Lower leg skin (tissue), 4 donors: ENCODE measurements at regions not wholly inside any gene's neighbourhood (a gene's known extent, or its start where the extent isn't known, plus 50 kb on each side); places are given as distances from the start of the nearest gene placed in this dataset.

Source experiments
- DNase-seq, 2 donors: peaks; one replicate each; pipeline ENCODE4 v3.0.0-alpha.2; 2019; ENCODE audit warnings: low spot score in 2 of 2
- H3K4me3 ChIP-seq: fragments of 200-600 bp; sonication (generic); 2 replicates; pipeline ENCODE4 v1.5.1; 2017; ENCODE audit warnings: mild to moderate bottlenecking, low read depth; ENCODE audit not compliant: poor library complexity, severe bottlenecking
- CTCF ChIP-seq, 3 donors: fragments of 450-650 bp; IDR thresholded peaks; one replicate each; pipeline ENCODE4 v1.5.1; 2016; ENCODE audit warnings: antibody characterized with exemption in 3 of 3, mild to moderate bottlenecking in 3 of 3, moderate library complexity in 2 of 3
- POLR2A ChIP-seq, 2 donors: fragments of 450-650 bp; IDR thresholded peaks; one replicate each; pipeline ENCODE4 v1.6.1; 2016 to 2017; ENCODE audit warnings: antibody characterized with exemption in 2 of 2, mild to moderate bottlenecking in 1 of 2, moderate library complexity in 1 of 2
- WGBS, 2 donors: methylation state at CpG; one replicate each; pipeline ENCODE4 v1.1.5; 2018; 5-methylcytosine and 5-hydroxymethylcytosine counted together
- intact Hi-C: fragments of 100-400 bp; cut with DNase I; formaldehyde crosslinking; loops from one replicate; pipeline ENCODE4 v1.15.0; 2023; ENCODE audit warnings: low total_unique reads

DNA sequence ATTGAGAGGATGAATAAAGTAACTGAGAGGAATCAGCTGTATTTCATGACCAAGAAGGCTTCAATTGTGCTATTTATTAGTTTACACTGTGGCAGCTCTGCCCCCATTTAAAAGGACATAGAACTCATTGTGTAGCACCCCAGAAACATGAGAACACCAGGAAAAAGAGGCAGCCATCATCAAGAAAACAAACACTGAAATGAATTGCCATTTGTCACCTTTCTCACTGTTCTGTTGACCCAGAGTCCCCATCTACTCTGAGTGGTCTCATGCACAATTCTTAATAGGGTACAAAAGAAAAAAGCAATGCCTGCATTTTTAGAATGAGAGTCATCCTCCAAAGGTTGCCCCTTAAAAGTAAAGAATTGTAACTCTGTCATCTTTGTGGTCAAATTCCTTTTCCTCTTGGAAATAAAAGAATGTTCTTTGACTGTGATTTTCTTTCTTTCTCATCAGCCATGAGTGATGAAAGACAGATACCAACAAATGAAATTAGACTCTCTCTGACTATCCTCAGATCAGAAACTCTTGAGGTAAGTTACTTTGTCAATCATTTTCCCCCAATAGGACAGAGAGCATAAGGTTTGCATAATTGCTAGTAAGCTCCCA is 1941.9 kb upstream of the PIK3C3 start:
- intact Hi-C loops: no loop called here
- TF ChIP-seq CTCF (IDR thresholded peaks at IDR 0.05) (no peak), POLR2A (IDR thresholded peaks at IDR 0.05) (no peak)
- no peak for DNase-seq
- no peak overlapping the region for H3K4me3 ChIP-seq

DNA sequence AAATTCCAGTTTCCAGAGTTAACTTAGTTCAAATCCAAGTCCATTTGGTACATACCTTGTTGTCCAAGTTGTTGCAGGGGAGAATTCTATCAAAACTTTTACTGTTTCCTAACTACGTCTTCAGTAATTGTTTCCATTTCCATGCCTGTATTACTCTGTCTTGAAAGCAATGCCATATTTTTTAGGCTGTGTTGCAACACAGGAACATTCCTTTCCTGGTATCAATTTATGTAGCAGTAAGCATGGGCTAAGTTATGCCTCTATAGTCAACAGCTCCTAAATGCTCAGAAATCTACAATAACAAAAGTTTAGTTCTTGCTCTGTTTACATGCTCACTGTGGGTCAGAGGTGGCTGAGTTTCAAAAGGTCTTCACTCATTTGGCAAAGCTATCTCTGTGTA is 1943.8 kb upstream of the PIK3C3 start:
- no peak overlapping the region for H3K4me3 ChIP-seq
- TF ChIP-seq POLR2A (IDR thresholded peaks at IDR 0.05) (no peak), CTCF (IDR thresholded peaks at IDR 0.05) (no peak)
- 68 to 73% methylated on average over 1 of the region's 1 CpG for WGBS, 2 donors
- intact Hi-C loops: no loop called here
- DNase-seq: no peak

DNA sequence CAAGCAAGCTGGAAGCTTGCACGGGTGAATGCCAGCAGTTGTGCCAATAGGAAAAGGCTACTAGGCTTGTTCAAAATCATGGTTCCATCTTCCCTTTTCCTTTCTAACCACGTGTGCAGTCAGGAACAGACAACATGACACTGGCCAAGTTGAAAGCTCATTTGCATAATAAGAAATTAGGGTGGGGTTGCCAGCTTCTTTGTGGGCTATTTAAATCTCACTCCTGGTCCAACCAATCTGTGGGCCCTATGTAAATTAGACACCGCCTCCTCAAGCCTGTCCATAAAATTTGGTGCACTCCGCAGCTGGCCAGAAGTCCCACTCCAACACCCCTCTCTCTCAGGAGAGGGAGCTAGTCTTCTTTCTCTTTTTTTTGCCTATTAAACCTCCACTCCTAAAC is 1948.4 kb upstream of the PIK3C3 start:
- DNase-seq: no peak
- H3K4me3 ChIP-seq: no peak overlapping the region
- TF ChIP-seq CTCF (IDR thresholded peaks at IDR 0.05) (no peak), POLR2A (IDR thresholded peaks at IDR 0.05) (no peak)
- intact Hi-C loops: no loop called here
- 61 to 66% methylated on average over 4 of the region's 4 CpGs for WGBS, 2 donors

- intact Hi-C loops: no loop called here
- DNase-seq: no peak
- no peak overlapping the region for H3K4me3 ChIP-seq
- 55 to 67% methylated on average over 3 of the region's 3 CpGs for WGBS, 2 donors
- no peak for TF ChIP-seq POLR2A (IDR thresholded peaks at IDR 0.05)
Observed at GRCh38 chr18:40004246-40004645, 1950.8 kb upstream of the PIK3C3 start.

DNA sequence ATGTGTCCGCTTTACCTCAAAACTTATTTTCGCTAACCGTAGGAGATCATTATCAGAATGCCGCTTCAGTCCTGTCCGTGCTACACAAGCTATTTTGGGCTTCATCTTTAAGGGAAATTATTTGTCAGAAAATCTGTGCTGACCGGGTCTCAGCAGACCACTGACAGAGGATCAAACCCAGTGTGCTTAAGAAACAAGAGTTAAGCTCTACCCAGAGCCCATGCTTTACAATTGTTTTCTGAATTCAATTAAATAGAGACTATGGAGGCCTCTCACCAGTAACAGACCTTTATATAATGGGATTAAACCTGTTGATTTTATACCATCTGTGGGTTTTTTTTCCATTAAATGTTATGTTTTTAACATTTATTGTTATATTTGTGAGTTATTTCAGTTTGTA is 1956.7 kb upstream of the PIK3C3 start:
- intact Hi-C loops: no loop called here
- no peak for DNase-seq
- no peak for TF ChIP-seq POLR2A (IDR thresholded peaks at IDR 0.05)
- TF ChIP-seq CTCF (IDR thresholded peaks at IDR 0.05): no peak
- WGBS, 2 donors: 93 to 94% methylated on average over 6 of the region's 6 CpGs
- H3K4me3 ChIP-seq: no peak overlapping the region

DNA sequence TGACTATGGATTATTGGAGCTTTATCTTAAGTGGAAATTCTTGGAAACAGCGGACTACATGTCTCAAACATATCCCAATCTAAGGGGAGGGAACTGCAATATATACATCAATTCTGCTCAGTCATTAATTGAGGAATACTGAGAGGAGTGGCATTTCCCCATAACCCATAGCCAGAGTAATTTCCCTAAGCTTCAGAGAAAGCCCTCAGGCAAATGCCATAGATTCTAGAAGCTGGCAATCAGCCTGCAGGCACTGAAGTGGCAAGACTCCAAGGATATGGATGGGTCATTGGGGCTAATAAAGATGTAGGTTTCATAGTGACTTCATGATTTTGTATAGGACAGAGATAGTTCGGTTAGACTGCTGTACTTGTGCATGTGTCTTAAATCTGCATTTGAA is 1960.5 kb upstream of the PIK3C3 start:
- intact Hi-C loops: no loop called here
- H3K4me3 ChIP-seq: no peak overlapping the region
- TF ChIP-seq CTCF (IDR thresholded peaks at IDR 0.05): no peak
- TF ChIP-seq POLR2A (IDR thresholded peaks at IDR 0.05): no peak
- no peak for DNase-seq
- 84 to 94% methylated on average over 2 of the region's 2 CpGs for WGBS, 2 donors
